Stomach smooth muscle (tissue), 2 donors: ENCODE measurements at regions not wholly inside any gene's neighbourhood (a gene's known extent, or its start where the extent isn't known, plus 50 kb on each side); places are given as distances from the start of the nearest gene placed in this dataset.

Experiments used
- H3K27ac ChIP-seq: one replicate; pipeline ENCODE4 v1.7.0; 2013; ENCODE audit warnings: mild to moderate bottlenecking, low read length, inconsistent platforms
- H3K27me3 ChIP-seq, 2 donors: one replicate each; pipeline ENCODE4 v1.7.0; 2013; ENCODE audit warnings: low read length in 2 of 2; ENCODE audit not compliant: insufficient read depth in 2 of 2, control insufficient read depth in 1 of 2
- H3K36me3 ChIP-seq, 2 donors: one replicate each; pipeline ENCODE4 v1.7.0; 2013; ENCODE audit warnings: low read length in 2 of 2; ENCODE audit not compliant: control insufficient read depth in 2 of 2, insufficient read depth in 2 of 2
- H3K4me1 ChIP-seq: one replicate; pipeline ENCODE4 v1.7.0; 2013; ENCODE audit warnings: low read length; ENCODE audit not compliant: control insufficient read depth, insufficient read depth
- H3K4me3 ChIP-seq, 2 donors: one replicate each; pipeline ENCODE4 v1.7.0; 2013; ENCODE audit warnings: low read length in 2 of 2
- H3K9ac ChIP-seq, 2 donors: one replicate each; pipeline ENCODE4 v1.7.0; 2013; ENCODE audit warnings: low read length in 2 of 2, mild to moderate bottlenecking in 1 of 2
- H3K9me3 ChIP-seq, 2 donors: one replicate each; pipeline ENCODE4 v1.7.0; 2013; ENCODE audit warnings: low read length in 2 of 2; ENCODE audit not compliant: control insufficient read depth in 2 of 2
- donor health status: healthy.
- donor health status: Pancreatic carcinoma.

DNA sequence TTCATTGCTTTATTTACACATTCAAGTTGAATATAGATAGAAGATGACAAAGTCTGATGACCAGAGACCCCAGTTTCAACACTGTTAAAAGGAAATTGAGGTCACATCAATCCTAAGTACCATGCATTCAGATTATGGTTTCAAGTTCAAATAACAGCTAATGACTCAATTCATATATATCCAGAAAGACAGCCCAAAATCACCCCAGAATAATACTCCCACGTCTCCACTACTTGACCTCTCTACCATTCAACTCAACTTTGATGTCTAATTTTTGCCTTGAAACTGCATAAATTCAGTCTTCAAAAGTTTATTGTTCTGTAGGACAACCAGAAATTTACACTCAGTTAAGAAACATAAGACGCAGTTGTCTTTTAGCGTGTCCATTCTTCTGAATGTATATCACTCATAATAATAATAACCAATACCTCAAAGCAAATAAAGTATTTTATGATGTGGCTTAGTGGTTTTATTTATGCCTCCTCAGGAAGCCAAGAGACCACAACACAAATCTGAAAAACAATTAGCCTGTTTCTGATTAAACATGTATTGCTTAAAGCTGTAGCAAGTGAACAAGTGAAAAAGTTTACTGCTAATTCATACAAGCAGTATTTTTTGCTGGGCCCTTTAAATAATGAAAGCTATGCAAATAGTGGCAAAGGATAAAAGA, 569.0 kb downstream of the LTN1 start:
- Histone ChIP-seq H3K27me3 (no peaks in the 10 kb centered on the region), H3K27ac (no peak overlapping the region), H3K36me3 (no peaks in the 10 kb centered on the region), H3K9me3 (no peaks in the 10 kb centered on the region), H3K4me1 (no peaks in the 10 kb centered on the region), H3K9ac (no peak overlapping the region), H3K4me3 (no peak overlapping the region)

DNA sequence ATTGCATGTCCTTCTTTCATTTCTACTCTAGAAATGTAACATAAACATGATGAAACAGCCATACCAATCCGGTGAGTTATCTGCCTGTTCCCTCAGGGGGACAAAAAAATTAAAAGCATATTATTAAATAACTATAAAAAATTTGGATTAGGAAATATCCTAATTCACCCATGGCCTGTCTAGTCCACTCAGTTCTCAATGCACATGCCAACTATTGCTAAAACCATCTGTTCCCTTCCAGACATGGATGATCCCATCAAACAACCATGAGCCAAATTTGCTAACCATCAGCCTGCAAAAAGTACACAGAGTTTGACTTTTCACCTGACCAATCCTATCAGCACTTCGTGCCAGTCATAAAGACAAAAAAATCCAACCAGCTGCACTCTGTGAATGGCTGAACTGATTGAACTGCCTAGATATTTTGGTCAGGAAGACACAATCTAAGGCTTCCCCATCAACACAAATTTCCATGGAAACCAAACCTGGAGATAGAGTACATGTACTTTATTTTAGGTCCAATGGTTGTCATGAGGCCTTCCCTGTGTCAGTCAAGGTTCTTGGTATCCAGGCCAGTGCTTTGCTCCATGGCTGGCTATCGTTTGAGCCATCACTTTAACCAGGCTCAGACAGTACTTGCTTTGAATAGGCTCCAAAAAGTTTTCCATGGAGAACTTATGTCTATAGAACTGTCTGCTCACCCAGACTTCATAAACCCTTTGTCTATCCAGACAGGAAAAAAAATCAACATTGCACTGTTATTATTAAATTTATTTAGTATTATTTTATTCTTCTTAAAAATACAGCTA, 570.8 kb downstream of the LTN1 start:
- H3K4me1 ChIP-seq, result no peaks in the 10 kb centered on the region
- H3K9ac ChIP-seq, result no peak overlapping the region
- no peaks in the 10 kb centered on the region for H3K9me3 ChIP-seq
- no peak overlapping the region for H3K4me3 ChIP-seq
- no peak overlapping the region for H3K27ac ChIP-seq
- H3K27me3 ChIP-seq, result no peaks in the 10 kb centered on the region
- H3K36me3 ChIP-seq, result no peaks in the 10 kb centered on the region

DNA sequence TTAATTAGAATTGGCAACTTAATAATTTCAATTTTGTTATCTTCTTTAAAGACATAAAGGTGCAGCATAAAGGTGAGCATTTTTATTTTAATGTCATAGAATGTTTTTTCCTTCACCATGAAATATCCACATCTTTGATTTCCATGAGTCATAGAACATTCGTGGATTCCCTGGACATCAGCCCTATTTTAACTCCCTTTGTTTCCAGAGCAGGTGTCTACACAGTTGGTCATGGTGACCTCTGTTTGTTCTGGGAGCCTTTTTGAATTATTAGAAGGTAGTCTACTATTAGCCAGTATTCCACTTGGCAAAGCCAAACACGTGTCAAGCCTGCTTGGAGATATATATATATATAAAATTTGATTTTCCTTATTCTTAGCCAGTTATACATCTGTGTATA, 572.9 kb downstream of the LTN1 start:
- H3K36me3 ChIP-seq, result no peaks in the 10 kb centered on the region
- H3K27me3 ChIP-seq, result no peaks in the 10 kb centered on the region
- no peak overlapping the region for H3K4me3 ChIP-seq
- no peaks in the 10 kb centered on the region for H3K4me1 ChIP-seq
- H3K9ac ChIP-seq, result no peak overlapping the region
- H3K9me3 ChIP-seq, result no peaks in the 10 kb centered on the region
- H3K27ac ChIP-seq, result no peak overlapping the region

DNA sequence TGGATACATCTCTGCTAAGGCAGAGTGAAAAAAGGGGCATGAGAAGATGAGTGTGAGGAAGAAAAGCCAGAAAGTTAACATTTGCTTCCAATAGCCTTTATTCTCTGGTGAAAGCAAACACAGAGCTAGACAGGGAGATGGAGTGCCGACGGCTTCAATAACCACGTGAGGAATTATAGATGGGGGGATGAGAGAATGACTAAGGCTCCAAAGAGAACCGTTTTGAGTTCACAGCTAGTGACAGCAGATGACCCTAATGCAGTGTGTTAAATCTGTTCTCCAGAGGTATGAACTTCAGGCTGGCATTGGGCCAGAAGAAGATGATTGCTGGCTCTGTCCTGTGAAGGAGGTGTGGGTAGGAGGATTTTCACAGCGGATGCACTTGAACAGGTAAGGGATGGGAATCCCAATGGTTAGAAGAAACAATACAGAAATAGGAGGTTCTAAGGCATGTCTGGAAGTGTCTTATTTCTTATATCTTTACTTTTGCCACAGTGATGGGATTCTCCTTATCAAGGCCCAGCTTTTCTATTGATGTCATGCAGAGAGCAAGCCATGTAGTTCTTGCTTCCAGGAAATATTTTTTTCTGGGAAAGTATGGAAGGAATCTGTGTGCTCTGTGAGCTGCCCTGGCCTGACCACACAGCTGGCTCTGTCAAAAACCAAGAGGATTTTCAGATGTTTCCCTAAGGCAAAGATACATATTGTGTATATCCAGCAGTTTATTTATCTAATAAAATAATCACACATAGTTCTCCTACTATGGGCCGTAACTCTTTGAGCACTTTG, 573.8 kb downstream of the LTN1 start:
- H3K27ac ChIP-seq, result no peak overlapping the region
- H3K9ac ChIP-seq, result no peak overlapping the region
- H3K9me3 ChIP-seq, result no peaks in the 10 kb centered on the region
- H3K4me3 ChIP-seq, result no peak overlapping the region
- no peaks in the 10 kb centered on the region for H3K27me3 ChIP-seq
- no peaks in the 10 kb centered on the region for H3K4me1 ChIP-seq
- H3K36me3 ChIP-seq, result no peaks in the 10 kb centered on the region

DNA sequence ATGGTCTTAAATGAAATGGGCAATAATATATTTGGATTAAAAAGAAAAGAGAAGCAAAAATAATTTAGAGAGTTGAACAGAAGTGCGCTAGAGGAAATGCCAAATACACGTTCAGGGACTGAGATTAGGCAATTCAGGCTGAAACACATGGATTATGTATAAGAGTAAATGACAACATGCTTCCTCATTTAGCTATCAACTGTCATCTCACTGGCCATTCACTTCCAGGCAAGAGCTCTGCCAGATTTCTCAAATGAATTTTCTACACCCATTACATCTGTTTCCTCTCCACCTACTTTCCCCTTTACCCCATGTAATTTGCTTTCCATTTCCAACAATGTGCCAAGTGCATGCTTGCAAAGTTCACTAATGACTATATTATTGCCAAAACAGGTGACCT, 582.4 kb downstream of the LTN1 start:
- Histone ChIP-seq H3K4me1 (no peaks in the 10 kb centered on the region), H3K9ac (no peak overlapping the region), H3K4me3 (no peak overlapping the region), H3K27ac (no peak overlapping the region), H3K9me3 (no peaks in the 10 kb centered on the region), H3K27me3 (no peaks in the 10 kb centered on the region), H3K36me3 (no peaks in the 10 kb centered on the region)

DNA sequence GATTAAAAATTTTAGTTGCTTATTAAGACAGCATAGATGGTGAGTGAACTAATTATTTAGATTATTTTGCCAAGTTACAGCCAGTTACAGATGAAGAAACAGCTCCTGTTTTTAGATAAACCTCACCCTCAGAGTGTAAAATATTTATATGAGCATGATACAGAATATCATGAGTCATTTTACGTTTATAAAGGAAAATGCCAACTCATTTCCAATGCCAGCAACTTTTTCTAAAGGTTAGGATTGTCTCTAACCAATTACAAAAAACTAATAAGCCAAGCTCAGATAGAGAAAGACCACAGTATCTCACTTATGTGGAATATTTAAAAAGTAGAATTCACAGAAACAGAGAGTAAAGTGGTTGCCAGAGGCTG, 590.1 kb downstream of the LTN1 start:
- H3K36me3 ChIP-seq, result no peaks in the 10 kb centered on the region
- no peak overlapping the region for H3K4me3 ChIP-seq
- H3K27me3 ChIP-seq, result no peaks in the 10 kb centered on the region
- H3K4me1 ChIP-seq, result no peaks in the 10 kb centered on the region
- no peaks in the 10 kb centered on the region for H3K9me3 ChIP-seq
- H3K9ac ChIP-seq, result no peak overlapping the region
- no peak overlapping the region for H3K27ac ChIP-seq

DNA sequence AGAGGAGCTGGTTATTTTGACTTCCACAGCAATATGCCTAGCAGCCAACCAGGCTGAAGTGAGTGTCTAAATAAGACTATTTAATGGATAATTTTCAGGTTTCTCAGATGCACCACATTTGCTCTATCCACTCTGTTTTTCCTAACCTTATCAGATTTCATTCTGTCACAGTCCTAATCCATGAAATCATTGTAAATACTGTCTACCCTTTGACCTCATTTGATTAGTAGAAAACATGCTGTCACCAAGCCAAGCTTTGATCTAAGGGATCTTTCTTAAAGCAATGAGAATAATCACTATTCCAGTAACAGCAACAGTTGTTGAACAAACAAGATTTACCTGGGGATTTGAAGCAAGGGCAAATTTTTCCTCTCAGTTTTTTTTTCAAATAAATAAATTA, 595.6 kb downstream of the LTN1 start:
- H3K27me3 ChIP-seq, result no peaks in the 10 kb centered on the region
- no peak overlapping the region for H3K9ac ChIP-seq
- H3K4me1 ChIP-seq, result no peaks in the 10 kb centered on the region
- H3K27ac ChIP-seq, result no peak overlapping the region
- no peak overlapping the region for H3K4me3 ChIP-seq
- no peaks in the 10 kb centered on the region for H3K36me3 ChIP-seq
- H3K9me3 ChIP-seq, result no peaks in the 10 kb centered on the region

DNA sequence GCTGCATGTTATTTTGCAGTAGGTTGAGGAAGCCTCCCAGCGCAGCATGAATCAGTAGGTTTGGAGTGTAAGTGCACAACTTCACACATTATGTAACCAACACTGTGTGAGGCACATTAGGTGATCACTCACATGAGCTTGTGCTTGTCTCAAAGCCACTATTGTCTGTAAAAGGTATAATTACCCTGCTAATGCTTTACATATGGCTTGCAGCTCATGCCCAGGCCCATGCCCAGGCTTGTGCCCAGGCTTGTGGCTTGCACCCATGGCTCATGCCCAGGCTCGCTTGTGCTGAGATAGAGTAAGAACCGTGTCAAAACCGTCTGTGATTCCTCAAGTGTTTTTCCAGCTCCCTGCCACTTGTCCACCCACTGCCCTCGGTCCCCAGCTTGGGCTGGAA, 596.3 kb downstream of the LTN1 start:
- H3K9me3 ChIP-seq, result no peaks in the 10 kb centered on the region

DNA sequence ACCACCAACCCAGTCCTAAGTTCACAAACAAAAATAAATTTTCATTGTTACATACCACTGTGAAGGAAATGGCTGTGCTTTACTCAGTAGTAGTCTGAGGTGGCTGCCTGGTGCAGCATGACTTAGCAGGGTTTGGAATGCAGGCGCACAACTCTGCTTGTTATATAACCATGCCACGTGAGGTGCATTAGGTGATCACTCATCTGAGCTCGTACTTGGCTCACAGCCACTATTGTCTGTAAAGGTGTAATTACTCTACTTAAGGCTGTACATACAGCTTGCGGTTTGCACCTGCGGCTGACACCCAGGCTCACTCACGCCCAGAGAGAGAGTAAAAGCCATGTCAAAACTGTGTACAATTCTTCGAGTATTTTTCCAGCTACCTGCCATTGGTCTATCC, 599.4 kb downstream of the LTN1 start:
- H3K27me3 ChIP-seq, result no peaks in the 10 kb centered on the region
- H3K27ac ChIP-seq, result no peak overlapping the region
- H3K9me3 ChIP-seq, result no peaks in the 10 kb centered on the region
- H3K9ac ChIP-seq, result no peak overlapping the region
- no peak overlapping the region for H3K4me3 ChIP-seq
- H3K4me1 ChIP-seq, result no peaks in the 10 kb centered on the region
- no peaks in the 10 kb centered on the region for H3K36me3 ChIP-seq

More for the DNA sequence above, 596.3 kb downstream of the LTN1 start:
- no peaks in the 10 kb centered on the region for H3K4me1 ChIP-seq
- no peaks in the 10 kb centered on the region for H3K36me3 ChIP-seq
- H3K9ac ChIP-seq, result no peak overlapping the region
- H3K4me3 ChIP-seq, result no peak overlapping the region
- H3K27ac ChIP-seq, result no peak overlapping the region
- no peaks in the 10 kb centered on the region for H3K27me3 ChIP-seq

DNA sequence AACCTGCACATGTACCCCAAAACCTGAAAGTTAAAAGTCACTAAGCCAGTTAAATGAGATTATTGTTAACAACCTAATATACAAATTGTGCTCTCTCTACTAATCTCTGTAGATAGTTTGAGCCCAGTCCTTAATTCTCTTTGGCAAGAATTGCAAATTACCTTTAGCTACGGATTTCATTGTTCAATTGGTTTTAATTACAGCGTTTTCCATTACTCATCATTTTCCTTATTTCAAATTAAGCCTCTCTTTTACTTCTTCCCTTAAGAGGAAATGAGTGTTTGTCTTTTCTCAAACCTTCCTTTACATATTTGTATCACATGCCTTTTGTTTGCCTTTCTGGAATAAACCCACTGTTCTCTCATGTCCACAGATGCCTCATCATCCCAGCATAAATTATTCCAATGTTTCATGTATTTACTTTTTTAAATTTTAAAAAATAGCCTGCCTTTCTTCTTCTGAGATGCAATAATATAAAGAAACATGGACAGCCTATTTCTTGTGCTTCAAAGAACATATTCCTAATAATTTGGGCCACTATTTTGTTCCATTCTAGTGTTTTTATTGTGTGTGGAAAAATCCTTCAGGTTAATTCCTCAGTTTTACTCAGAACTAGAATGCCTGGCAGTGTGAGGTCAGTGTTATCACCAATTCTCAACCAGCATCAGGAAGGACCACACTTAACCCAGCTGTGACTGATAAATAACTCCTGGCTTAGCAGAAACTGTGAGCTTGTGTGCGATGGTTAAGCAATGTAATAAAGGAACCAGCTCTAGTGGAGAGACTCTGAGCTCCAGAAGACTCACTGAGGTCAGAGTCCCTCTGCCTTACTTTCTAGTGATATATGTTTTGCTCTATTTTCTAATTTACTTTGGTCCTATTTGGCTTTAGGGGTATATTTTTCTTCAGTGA, 600.5 kb downstream of the LTN1 start:
- Histone ChIP-seq H3K4me3 (no peak overlapping the region), H3K4me1 (no peaks in the 10 kb centered on the region), H3K27ac (no peak overlapping the region), H3K27me3 (no peaks in the 10 kb centered on the region), H3K9ac (no peak overlapping the region), H3K36me3 (no peaks in the 10 kb centered on the region), H3K9me3 (no peaks in the 10 kb centered on the region)
